K562 (cell line): ENCODE measurements at regions not wholly inside any gene's neighbourhood (a gene's known extent, or its start where the extent isn't known, plus 50 kb on each side); places are given as distances from the start of the nearest gene placed in this dataset.

Experiments used
- ATAC-seq: fragments of 200-7000 bp; cut with Tn5 transposase; 3 replicates; pipeline ENCODE4 v1.9.1; 2020; ENCODE audit warnings: moderate library complexity
- BruUV-seq: library from RNA; stranded (reverse); fragments of 400-500 nt; replicated peaks from 2 replicates; lab custom pipeline; 2021; lab: Mats Ljungman, UMichigan
- CTCF ChIA-PET: fragments of 300-600 bp; formaldehyde crosslinking; extraction: SDS; loops from one replicate; lab custom pipeline; 2021; ENCODE audit warnings: low intra/inter-chr PET ratio; lab: Yijun Ruan, JAX
- POLR2A ChIA-PET: fragments of 300-600, 350-650 bp; sonication (Branson Sonifier 250); formaldehyde crosslinking; extraction: SDS; loops from one replicate; lab custom pipeline; 2021; ENCODE audit warnings: antibody characterized with exemption, inconsistent platforms; lab: Yijun Ruan, JAX
- DNase-seq, 4 experiments: peaks; one replicate each; pipeline versions ENCODE4 v3.0.0 to v3.0.0-alpha.2; 2011 to 2018; ENCODE audit warnings: low spot score in 3 of 4, mixed read lengths in 3 of 4; ENCODE audit errors: extremely low read depth in 1 of 4
- FAIRE-seq: peaks from 2 replicates; lab custom pipeline; 2011; peaks lifted over from hg19 to GRCh38; lab: Jason Lieb, UNC
- H2AFZ ChIP-seq: 2 replicates; pipeline ENCODE4 v1.6.0; 2011; ENCODE audit warnings: low read depth, low read length, control low read depth, inconsistent platforms
- H3K27ac ChIP-seq: fragments of 200-600 bp; 3 replicates; pipeline ENCODE4 v1.8.0; 2011; ENCODE audit warnings: low read depth, mild to moderate bottlenecking, control low read depth, inconsistent platforms, low read length, moderate library complexity, mixed read lengths; ENCODE audit errors: extremely low read depth
- H3K27me3 ChIP-seq, 2 experiments: fragments of 300-600 bp in 1 of 2; 2 replicates in 1 of 2; 3 replicates in 1 of 2; pipeline versions ENCODE4 v1.6.0 to v1.8.0; 2011; ENCODE audit warnings: inconsistent platforms in 2 of 2, low read length in 2 of 2, mild to moderate bottlenecking in 1 of 2, mixed read lengths in 1 of 2, moderate library complexity in 1 of 2; ENCODE audit not compliant: control insufficient read depth in 2 of 2, insufficient read depth in 2 of 2
- H3K36me3 ChIP-seq: fragments of 300-600 bp; 3 replicates; pipeline ENCODE4 v1.8.0; 2011; ENCODE audit warnings: mild to moderate bottlenecking, low read length, inconsistent platforms; ENCODE audit not compliant: control insufficient read depth, insufficient read depth
- H3K4me1 ChIP-seq, 2 experiments: fragments of 200-600 bp in 1 of 2; replicated peaks in 1 of 2; 2 replicates in 1 of 2; 3 replicates in 1 of 2; pipeline versions ENCODE4 v1.5.1 to v1.8.0; 2011; ENCODE audit warnings: inconsistent platforms in 2 of 2, low read length in 2 of 2, mild to moderate bottlenecking in 1 of 2, mixed read lengths in 1 of 2, moderate library complexity in 1 of 2; ENCODE audit not compliant: control insufficient read depth in 2 of 2, insufficient read depth in 2 of 2
- H3K4me2 ChIP-seq: 2 replicates; pipeline ENCODE4 v1.6.1; 2011; ENCODE audit warnings: low read length, control low read depth, inconsistent platforms, mixed read lengths; ENCODE audit not compliant: insufficient read depth
- H3K4me3 ChIP-seq: fragments of 200-600 bp; sonication (generic), shearing (Covaris generic); 2 replicates; pipeline ENCODE4 v1.5.1; 2016; ENCODE audit warnings: control low read depth, inconsistent platforms
- H3K79me2 ChIP-seq: fragments of 200-600 bp; 3 replicates; pipeline ENCODE4 v1.8.0; 2011; ENCODE audit warnings: low read length, inconsistent platforms; ENCODE audit not compliant: control insufficient read depth, insufficient read depth
- H3K9ac ChIP-seq, 2 experiments: 2 replicates each; pipeline versions ENCODE4 v1.6.0 to v1.6.1; 2011; ENCODE audit warnings: low read depth in 2 of 2, low read length in 2 of 2, control low read depth in 1 of 2, inconsistent platforms in 1 of 2, mild to moderate bottlenecking in 1 of 2, mixed read lengths in 1 of 2; ENCODE audit not compliant: insufficient read depth in 1 of 2
- H3K9me1 ChIP-seq: one replicate; pipeline ENCODE4 v1.6.0; 2011; ENCODE audit warnings: inconsistent platforms, mild to moderate bottlenecking, low read length, moderate library complexity; ENCODE audit not compliant: control insufficient read depth, insufficient read depth
- H3K9me3 ChIP-seq: replicated peaks from 2 replicates; pipeline ENCODE4 v1.5.1; 2011; ENCODE audit warnings: low read depth, low read length, inconsistent platforms; ENCODE audit not compliant: control insufficient read depth, insufficient read depth
- H4K20me1 ChIP-seq: replicated peaks from 2 replicates; pipeline ENCODE4 v1.6.1; 2011; ENCODE audit warnings: low read length, inconsistent platforms, mixed read lengths; ENCODE audit not compliant: control insufficient read depth, insufficient read depth
- KLF13 ChIP-seq: fragments of 450-650 bp; IDR thresholded peaks from 2 replicates; pipeline ENCODE4 v1.6.1; 2016; ENCODE audit warnings: missing genetic modification characterization, low read depth, mild to moderate bottlenecking, missing compliant biosample characterization, moderate library complexity, borderline replicate concordance
- NCOA2 ChIP-seq, 2 experiments: fragments of 450-650 bp; IDR thresholded peaks; 2 replicates each; pipeline ENCODE4 v1.6.1; 2018; ENCODE audit warnings: mild to moderate bottlenecking in 2 of 2, moderate library complexity in 1 of 2; ENCODE audit not compliant: partially characterized antibody in 2 of 2
- PCBP2 ChIP-seq: fragments of 200-400 bp; formaldehyde crosslinking; IDR thresholded peaks from 2 replicates; pipeline ENCODE4 v1.6.1; 2018; ENCODE audit warnings: low read length, low read depth, mild to moderate bottlenecking, moderate library complexity; ENCODE audit not compliant: poor library complexity, severe bottlenecking
- ZNF445 ChIP-seq: fragments of 250-450 bp; sonication (Bioruptor Pico); IDR thresholded peaks from 2 replicates; pipeline ENCODE4 v1.4.0; 2020; ENCODE audit warnings: low read depth, mild to moderate bottlenecking, moderate library complexity
- in situ Hi-C: fragments of 300-500 bp; cut with MboI; formaldehyde crosslinking; loops from 4 replicates; pipeline ENCODE4 v1.15.0; 2018; ENCODE audit warnings: inconsistent platforms, mixed read lengths
- intact Hi-C: fragments of 100-400 bp; cut with micrococcal nuclease; formaldehyde crosslinking; loops from 2 replicates; pipeline ENCODE4 v1.14.2; 2022
- TF ChIP-seq, protein P1 (sequence below), 3 experiments: fragments of 200-800 bp in 1 of 3; sonication (Bioruptor generic) in 1 of 3; sonication (generic) in 1 of 3; formaldehyde crosslinking in 1 of 3; IDR thresholded peaks; 2 replicates each; pipeline versions ENCODE4 v1.6.1 to v1.8.0; 2016 to 2022; ENCODE audit warnings: mild to moderate bottlenecking in 2 of 3, missing compliant biosample characterization in 2 of 3, missing genetic modification characterization in 2 of 3, missing genetic modification reagents in 1 of 3

- TF ChIP-seq ZNF445 (no peak), NCOA2 (IDR thresholded peaks at IDR 0.05; ENCODE audit: partially characterized antibody in 2 of 2) (no peak), PCBP2 (no peak), KLF13 (tag) (no peak)
- TF ChIP-seq, protein P1, sequence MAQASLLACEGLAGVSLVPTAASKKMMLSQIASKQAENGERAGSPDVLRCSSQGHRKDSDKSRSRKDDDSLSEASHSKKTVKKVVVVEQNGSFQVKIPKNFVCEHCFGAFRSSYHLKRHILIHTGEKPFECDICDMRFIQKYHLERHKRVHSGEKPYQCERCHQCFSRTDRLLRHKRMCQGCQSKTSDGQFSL (CRISPR knock-in tag; IDR thresholded peaks at IDR 0.05), result no peak
- TF ChIP-seq, protein P1 (tag; IDR thresholded peaks at IDR 0.05), result no peak
- no peaks in the 10 kb centered on the region for H3K79me2 ChIP-seq
- H3K4me2 ChIP-seq, result no peak overlapping the region
- DNase-seq, result no peak
- in situ Hi-C loops, result loop anchor here (10.0 kb wide), 3 partner anchors 915 to 1905 kb away; no protein-coding TSS in a partner anchor
- FAIRE-seq, result no peak
- no peaks in the 10 kb centered on the region for H3K36me3 ChIP-seq
- H3K4me1 ChIP-seq, result no peaks in the 10 kb centered on the region
- H2AFZ ChIP-seq, result no peak overlapping the region
- H3K4me3 ChIP-seq, result no peak overlapping the region
- no peak for ATAC-seq
- H4K20me1 ChIP-seq, result no peaks in the 10 kb centered on the region; the same call in 1 of the 2 replicates
- H3K9ac ChIP-seq, result no peak overlapping the region
- no peaks in the 10 kb centered on the region for H3K9me1 ChIP-seq
- POLR2A ChIA-PET, result interaction anchor here (0.6 kb wide), 1 partner anchor 525 kb away, joined by 3 read pairs; no protein-coding TSS in a partner anchor
- intact Hi-C loops, result loop anchor here (10.0 kb wide), 1 partner anchor 925 kb away; no protein-coding TSS in a partner anchor
- no peaks in the 10 kb centered on the region; a peak in 1 of 5 replicates for H3K27me3 ChIP-seq
- BruUV-seq, result no TSS peak
- CTCF ChIA-PET, result no interaction called here
- H3K9me3 ChIP-seq, result no peaks in the 10 kb centered on the region; the same call in 1 of the 2 replicates
- no peak overlapping the region for H3K27ac ChIP-seq
Observed at GRCh38 chr19:30659638-30660037, 287.5 kb downstream of the ZNF536 start.
